PC-9 (cell line): ENCODE measurements at regions not wholly inside any gene's neighbourhood (a gene's known extent, or its start where the extent isn't known, plus 50 kb on each side); places are given as distances from the start of the nearest gene placed in this dataset.

ENCODE experiments used
- CTCF ChIP-seq: fragments of 200-600 bp; sonication (generic); conservative IDR thresholded peaks from 2 replicates; pipeline ENCODE4 v1.6.1; 2017; ENCODE audit warnings: mixed run types, antibody characterized with exemption, mild to moderate bottlenecking, moderate library complexity
- EZH2 ChIP-seq: fragments of 200-600 bp; sonication (generic); IDR thresholded peaks from 2 replicates; pipeline ENCODE4 v1.8.0; 2017; ENCODE audit warnings: antibody characterized with exemption, low read depth

- no peak for TF ChIP-seq CTCF
- no peak for TF ChIP-seq EZH2
Observed at GRCh38 chr16:9627427-9627826, 536.0 kb downstream of the HAPSTR1 start.
